HCT116 (cell line): ENCODE measurements at regions not wholly inside any gene's neighbourhood (a gene's known extent, or its start where the extent isn't known, plus 50 kb on each side); places are given as distances from the start of the nearest gene placed in this dataset.

Experiments
- ATAC-seq: fragments of 200-7000 bp; cut with Tn5 transposase; 2 replicates; pipeline ENCODE4 v1.9.1; 2020; ENCODE audit warnings: mild to moderate bottlenecking, moderate library complexity
- BruUV-seq: library from RNA; stranded (reverse); fragments of 400-500 nt; replicated peaks from 2 replicates; lab custom pipeline; 2021; lab: Mats Ljungman, UMichigan
- CTCF ChIA-PET: fragments of 300-600 bp; sonication (Branson Sonifier 250); formaldehyde crosslinking; loops from one replicate; lab custom pipeline; 2021; ENCODE audit warnings: antibody characterized with exemption; lab: Charles Lee
- POLR2A ChIA-PET: fragments of 300-600, 350-600 bp; sonication (Branson Sonifier 250); formaldehyde crosslinking; loops from one replicate; lab custom pipeline; 2021; ENCODE audit warnings: antibody characterized with exemption; lab: Charles Lee
- RAD21 ChIA-PET, 2 experiments: fragments of 300-600 bp; sonication (Branson Sonifier 250); formaldehyde crosslinking; loops; one replicate each; lab custom pipeline; 2023; ENCODE audit warnings: low total read pairs in 2 of 2; ENCODE audit not compliant: uncharacterized antibody in 2 of 2, unreplicated experiment in 2 of 2, low non-redundant PET in 1 of 2; lab: Charles Lee
- DNase-seq: peaks from one replicate; pipeline ENCODE4 v3.0.0-alpha.2; 2010; ENCODE audit warnings: low read depth, low spot score
- H2AFZ ChIP-seq: fragments of 200-600 bp; shearing (Covaris generic), sonication (generic); 2 replicates; pipeline ENCODE4 v1.6.1; 2017; ENCODE audit warnings: low read depth, mixed run types, mixed read lengths, antibody characterized with exemption, low read length; ENCODE audit not compliant: poor library complexity, severe bottlenecking
- H3K27ac ChIP-seq: 2 replicates; pipeline ENCODE4 v1.5.1; 2012; ENCODE audit warnings: low read depth, low read length
- H3K27me3 ChIP-seq: fragments of 200-600 bp; sonication (generic); 2 replicates; pipeline ENCODE4 v1.6.1; 2016; ENCODE audit warnings: mixed run types, low read length, mixed read lengths; ENCODE audit not compliant: insufficient read depth
- H3K36me3 ChIP-seq, 2 experiments: fragments of 200-500 bp in 1 of 2; fragments of 200-600 bp in 1 of 2; sonication (Bioruptor generic) in 1 of 2; sonication (generic) in 1 of 2; 2 replicates each; pipeline versions ENCODE4 v1.5.1 to v1.6.1; 2014 to 2016; ENCODE audit warnings: low read length in 2 of 2, inconsistent platforms in 1 of 2, mixed read lengths in 1 of 2, mixed run types in 1 of 2; ENCODE audit not compliant: insufficient read depth in 2 of 2, control insufficient read depth in 1 of 2
- H3K4me1 ChIP-seq, 2 experiments: fragments of 200-600 bp in 1 of 2; sonication (generic) in 1 of 2; 2 replicates each; pipeline versions ENCODE4 v1.5.1 to v1.6.1; 2012 to 2017; ENCODE audit warnings: low read length in 2 of 2, inconsistent platforms in 1 of 2, mild to moderate bottlenecking in 1 of 2, mixed read lengths in 1 of 2, mixed run types in 1 of 2, moderate library complexity in 1 of 2; ENCODE audit not compliant: insufficient read depth in 2 of 2, control insufficient read depth in 1 of 2
- H3K4me2 ChIP-seq: fragments of 200-600 bp; sonication (generic); 2 replicates; pipeline ENCODE4 v1.6.1; 2017; ENCODE audit warnings: mixed run types, low read length, mixed read lengths
- H3K4me3 ChIP-seq, 2 experiments: fragments of 200-600 bp in 1 of 2; sonication (generic) in 1 of 2; replicated peaks in 1 of 2; 2 replicates each; pipeline ENCODE4 v1.5.1; 2011 to 2016; ENCODE audit warnings: low read length in 2 of 2, control low read depth in 1 of 2, low read depth in 1 of 2, mild to moderate bottlenecking in 1 of 2, mixed read lengths in 1 of 2, mixed run types in 1 of 2
- H3K79me2 ChIP-seq: fragments of 200-600 bp; sonication (generic); 2 replicates; pipeline ENCODE4 v1.6.1; 2017; ENCODE audit warnings: mild to moderate bottlenecking, mixed run types, low read length, moderate library complexity, mixed read lengths; ENCODE audit not compliant: insufficient read depth
- H3K9ac ChIP-seq: fragments of 200-600 bp; sonication (generic); 2 replicates; pipeline ENCODE4 v1.6.1; 2016; ENCODE audit warnings: low read length, mixed read lengths
- H3K9me2 ChIP-seq: fragments of 200-600 bp; sonication (generic), shearing (Covaris generic); 2 replicates; pipeline ENCODE4 v1.6.1; 2017; ENCODE audit warnings: mixed run types, mild to moderate bottlenecking, moderate library complexity; ENCODE audit not compliant: insufficient read depth
- H3K9me3 ChIP-seq, 2 experiments: fragments of 200-500 bp in 1 of 2; fragments of 200-600 bp in 1 of 2; sonication (Bioruptor generic) in 1 of 2; sonication (generic) in 1 of 2; 2 replicates each; pipeline ENCODE4 v1.6.1; 2014 to 2017; ENCODE audit warnings: low read length in 2 of 2, mixed read lengths in 2 of 2, inconsistent platforms in 1 of 2, low read depth in 1 of 2, mild to moderate bottlenecking in 1 of 2, mixed run types in 1 of 2, moderate library complexity in 1 of 2; ENCODE audit not compliant: control insufficient read depth in 1 of 2, insufficient read depth in 1 of 2
- H4K20me1 ChIP-seq: fragments of 200-600 bp; sonication (generic), shearing (Covaris generic); 2 replicates; pipeline ENCODE4 v1.6.1; 2017; ENCODE audit warnings: mixed run types, mild to moderate bottlenecking, moderate library complexity; ENCODE audit not compliant: insufficient read depth
- ATF3 ChIP-seq: IDR thresholded peaks from 2 replicates; pipeline ENCODE4 v1.6.1; 2012
- CBX3 ChIP-seq: IDR thresholded peaks from 2 replicates; pipeline ENCODE4 v1.6.1; 2012; ENCODE audit warnings: low read depth
- CEBPB ChIP-seq: IDR thresholded peaks from 2 replicates; pipeline ENCODE4 v1.6.1; 2012; ENCODE audit warnings: low read depth
- CTCF ChIP-seq, 3 experiments: fragments of 200-600 bp in 1 of 3; sonication (generic) in 1 of 3; IDR thresholded peaks in 2 of 3; conservative IDR thresholded peaks in 1 of 3; 2 replicates each; pipeline ENCODE4 v1.5.1; 2012 to 2017; ENCODE audit warnings: low read depth in 2 of 3, low read length in 2 of 3, antibody characterized with exemption in 1 of 3, borderline replicate concordance in 1 of 3, control low read depth in 1 of 3, mild to moderate bottlenecking in 1 of 3, mixed read lengths in 1 of 3, mixed run types in 1 of 3, moderate library complexity in 1 of 3; ENCODE audit not compliant: insufficient read depth in 1 of 3
- ELF1 ChIP-seq: IDR thresholded peaks from 2 replicates; pipeline ENCODE4 v1.6.1; 2012; ENCODE audit warnings: low read depth, borderline replicate concordance
- EZH2 ChIP-seq: fragments of 200-600 bp; sonication (generic); IDR thresholded peaks from 2 replicates; pipeline ENCODE4 v1.6.1; 2017; ENCODE audit warnings: antibody characterized with exemption, mixed run types
- EZH2phosphoT487 ChIP-seq: fragments of 200-600 bp; IDR thresholded peaks from 2 replicates; pipeline ENCODE4 v1.6.1; 2018; ENCODE audit warnings: antibody characterized with exemption, borderline replicate concordance
- FOSL1 ChIP-seq: IDR thresholded peaks from 2 replicates; pipeline ENCODE4 v1.6.1; 2012; ENCODE audit warnings: low read depth
- JUND ChIP-seq: IDR thresholded peaks from 2 replicates; pipeline ENCODE4 v1.6.1; 2012
- POLR2A ChIP-seq: IDR thresholded peaks from 2 replicates; pipeline ENCODE4 v1.7.0; 2011; ENCODE audit warnings: borderline replicate concordance; ENCODE audit not compliant: insufficient read depth, insufficient read length; ENCODE audit errors: extremely low read depth
- POLR2AphosphoS5 ChIP-seq: IDR thresholded peaks from 2 replicates; pipeline ENCODE4 v1.6.1; 2011; ENCODE audit warnings: mild to moderate bottlenecking, low read depth, low read length, moderate library complexity
- REST ChIP-seq: IDR thresholded peaks from 2 replicates; pipeline ENCODE4 v1.6.1; 2012; ENCODE audit warnings: low read depth
- SRF ChIP-seq: IDR thresholded peaks from 2 replicates; pipeline ENCODE4 v1.6.1; 2012; ENCODE audit warnings: low read depth
- TCF7L2 ChIP-seq: IDR thresholded peaks from 2 replicates; pipeline ENCODE4 v1.7.0; 2011; ENCODE audit warnings: borderline replicate concordance, inconsistent platforms; ENCODE audit not compliant: insufficient read depth, insufficient read length; ENCODE audit errors: extremely low read depth
- YY1 ChIP-seq: IDR thresholded peaks from 2 replicates; pipeline ENCODE4 v1.6.1; 2011; ENCODE audit warnings: low read length, low read depth, moderate library complexity, mild to moderate bottlenecking; ENCODE audit not compliant: insufficient replicate concordance; ENCODE audit errors: extremely low read depth
- ZFX ChIP-seq: fragments of 450-650 bp; IDR thresholded peaks from 2 replicates; pipeline ENCODE4 v1.6.1; 2017
- ZNF274 ChIP-seq: fragments of 200-500 bp; sonication (Bioruptor generic); IDR thresholded peaks from 2 replicates; pipeline ENCODE4 v1.6.1; 2014; ENCODE audit warnings: mild to moderate bottlenecking, low read depth, low read length, inconsistent platforms
- intact Hi-C: fragments of 100-400 bp; cut with micrococcal nuclease; formaldehyde crosslinking; loops from 2 replicates; pipeline ENCODE4 v1.10.0; 2022

GRCh38 chr1:215458562-215458961 lies 108.5 kb upstream of the KCTD3 start:
- Histone ChIP-seq H3K27me3 (no peaks in the 10 kb centered on the region), H3K4me1 (no peaks in the 10 kb centered on the region), H3K4me2 (no peak overlapping the region), H3K9me3 (no peaks in the 10 kb centered on the region), H3K36me3 (no peaks in the 10 kb centered on the region), H3K27ac (no peak overlapping the region), H3K9ac (no peak overlapping the region), H4K20me1 (no peaks in the 10 kb centered on the region), H3K79me2 (no peaks in the 10 kb centered on the region), H3K9me2 (no peaks in the 10 kb centered on the region), H2AFZ (no peak overlapping the region), H3K4me3 (no peak overlapping the region)
- ChIA-PET POLR2A (no interaction called here), RAD21 (no interaction called here), CTCF (no interaction called here)
- intact Hi-C loops, result no loop called here
- DNase-seq, result no peak
- no TSS peak for BruUV-seq
- no peak for ATAC-seq
- no peak for TF ChIP-seq YY1
- no peak for TF ChIP-seq REST
- no peak for TF ChIP-seq JUND
- no peak for TF ChIP-seq EZH2
- no peak for TF ChIP-seq ZFX

- TF ChIP-seq ATF3 (no peak), POLR2A (no peak), CTCF (IDR thresholded peaks at IDR 0.05 in 2 of 3, conservative IDR thresholded peaks at IDR 0.05 in 1 of 3; ENCODE audit: borderline replicate concordance in 1 of 3, insufficient read depth in 1 of 3, low read depth in 2 of 3, low read length in 2 of 3) (no peak), POLR2AphosphoS5 (no peak), YY1 (no peak), CBX3 (no peak), TCF7L2 (no peak), JUND (no peak), FOSL1 (no peak), CEBPB (no peak), ELF1 (no peak), SRF (no peak), ZNF274 (no peak), EZH2phosphoT487 (no peak)
- POLR2A ChIA-PET, result no interaction called here
- Histone ChIP-seq H2AFZ (no peak overlapping the region), H4K20me1 (no peaks in the 10 kb centered on the region), H3K27ac (no peak overlapping the region), H3K36me3 (no peaks in the 10 kb centered on the region), H3K9me3 (no peaks in the 10 kb centered on the region), H3K4me3 (no peak overlapping the region), H3K27me3 (no peaks in the 10 kb centered on the region), H3K9ac (no peak overlapping the region), H3K4me2 (no peak overlapping the region), H3K79me2 (no peaks in the 10 kb centered on the region), H3K4me1 (no peaks in the 10 kb centered on the region), H3K9me2 (no peaks in the 10 kb centered on the region)
- ATAC-seq (no peak), DNase-seq (no peak)
- no TSS peak for BruUV-seq
- intact Hi-C loops, result no loop called here
- RAD21 ChIA-PET, result no interaction called here
- CTCF ChIA-PET, result no interaction called here
These were observed 108.0 kb upstream of the KCTD3 start for GRCh38 chr1:215459136-215459535.
